A673 (cell line): ENCODE measurements at regions not wholly inside any gene's neighbourhood (a gene's known extent, or its start where the extent isn't known, plus 50 kb on each side); places are given as distances from the start of the nearest gene placed in this dataset.

Experiments
- EZH2 ChIP-seq: fragments of 200-600 bp; sonication (generic); IDR thresholded peaks from 2 replicates; pipeline ENCODE4 v1.6.1; 2017; ENCODE audit warnings: borderline replicate concordance, low read depth, mild to moderate bottlenecking, mixed read lengths, antibody characterized with exemption, low read length; ENCODE audit not compliant: poor library complexity, severe bottlenecking
- TF ChIP-seq, protein P1 (sequence below): fragments of 300-800, 200-600 bp; sonication (generic); conservative IDR thresholded peaks from 2 replicates; pipeline ENCODE4 v1.5.1; 2017; ENCODE audit warnings: low read depth, mild to moderate bottlenecking, antibody characterized with exemption, low read length, moderate library complexity, mixed read lengths

DNA sequence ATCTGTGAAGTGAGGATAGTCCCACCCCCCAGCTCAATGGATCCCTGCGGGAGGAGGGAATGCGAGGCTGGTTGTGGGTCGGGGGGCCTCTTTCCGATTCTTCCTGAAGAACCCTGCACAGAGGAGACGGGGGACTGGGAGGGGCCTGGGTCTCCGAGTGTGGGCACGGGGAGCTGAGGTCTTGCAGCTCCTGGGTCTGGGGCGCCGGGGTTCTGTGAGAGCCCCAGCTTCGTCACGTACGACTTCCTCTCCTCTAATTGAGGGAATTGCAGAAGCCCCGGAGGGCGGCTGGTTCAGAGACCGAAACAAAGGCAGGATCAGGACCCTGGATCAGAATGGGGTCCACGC is 66.6 kb downstream of the DIO3 start:
- no peak for TF ChIP-seq EZH2
- TF ChIP-seq, protein P1, sequence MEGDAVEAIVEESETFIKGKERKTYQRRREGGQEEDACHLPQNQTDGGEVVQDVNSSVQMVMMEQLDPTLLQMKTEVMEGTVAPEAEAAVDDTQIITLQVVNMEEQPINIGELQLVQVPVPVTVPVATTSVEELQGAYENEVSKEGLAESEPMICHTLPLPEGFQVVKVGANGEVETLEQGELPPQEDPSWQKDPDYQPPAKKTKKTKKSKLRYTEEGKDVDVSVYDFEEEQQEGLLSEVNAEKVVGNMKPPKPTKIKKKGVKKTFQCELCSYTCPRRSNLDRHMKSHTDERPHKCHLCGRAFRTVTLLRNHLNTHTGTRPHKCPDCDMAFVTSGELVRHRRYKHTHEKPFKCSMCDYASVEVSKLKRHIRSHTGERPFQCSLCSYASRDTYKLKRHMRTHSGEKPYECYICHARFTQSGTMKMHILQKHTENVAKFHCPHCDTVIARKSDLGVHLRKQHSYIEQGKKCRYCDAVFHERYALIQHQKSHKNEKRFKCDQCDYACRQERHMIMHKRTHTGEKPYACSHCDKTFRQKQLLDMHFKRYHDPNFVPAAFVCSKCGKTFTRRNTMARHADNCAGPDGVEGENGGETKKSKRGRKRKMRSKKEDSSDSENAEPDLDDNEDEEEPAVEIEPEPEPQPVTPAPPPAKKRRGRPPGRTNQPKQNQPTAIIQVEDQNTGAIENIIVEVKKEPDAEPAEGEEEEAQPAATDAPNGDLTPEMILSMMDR: no peak
